PC-3 (cell line): ENCODE measurements at regions not wholly inside any gene's neighbourhood (a gene's known extent, or its start where the extent isn't known, plus 50 kb on each side); places are given as distances from the start of the nearest gene placed in this dataset.

Source experiments
- ATAC-seq: fragments of 200-7000 bp; cut with Tn5 transposase; 2 replicates; pipeline ENCODE4 v1.9.1; 2020; ENCODE audit warnings: mild to moderate bottlenecking, moderate library complexity
- BruUV-seq: library from RNA; stranded (reverse); fragments of 400-500 nt; replicated peaks from 2 replicates; lab custom pipeline; 2021; lab: Mats Ljungman, UMichigan
- CTCF ChIA-PET: fragments of 300-600 bp; sonication (Branson Sonifier 250); formaldehyde crosslinking; loops from one replicate; lab custom pipeline; 2022; ENCODE audit warnings: antibody characterized with exemption; lab: Charles Lee
- POLR2A ChIA-PET: fragments of 300-600 bp; sonication (Branson Sonifier 250); formaldehyde crosslinking; loops from one replicate; lab custom pipeline; 2022; ENCODE audit warnings: antibody characterized with exemption; ENCODE audit not compliant: unreplicated experiment; lab: Charles Lee
- DNase-seq: peaks from one replicate; pipeline ENCODE4 v3.0.0-alpha.2; 2015
- H2AFZ ChIP-seq: fragments of 300-600 bp; sonication (generic); 2 replicates; pipeline ENCODE4 v1.6.0; 2016; ENCODE audit warnings: antibody characterized with exemption, low read length
- H3F3A ChIP-seq: fragments of 300-600 bp; sonication (generic); one replicate; pipeline ENCODE4 v1.6.0; 2017; ENCODE audit warnings: antibody characterized with exemption, low read length, control low read depth, mild to moderate bottlenecking; ENCODE audit not compliant: unreplicated experiment
- H3K27ac ChIP-seq: fragments of 300-600 bp; sonication (generic); 2 replicates; pipeline ENCODE4 v1.5.1; 2016; ENCODE audit warnings: mild to moderate bottlenecking, low read length
- H3K27me3 ChIP-seq: fragments of 300-600 bp; sonication (generic); 2 replicates; pipeline ENCODE4 v1.6.1; 2016; ENCODE audit warnings: low read length, mixed read lengths
- H3K36me3 ChIP-seq: fragments of 300-600 bp; sonication (generic); 2 replicates; pipeline ENCODE4 v1.6.1; 2016; ENCODE audit warnings: low read depth, mixed run types, low read length, mixed read lengths
- H3K4me1 ChIP-seq: fragments of 300-600 bp; sonication (generic); 2 replicates; pipeline ENCODE4 v1.5.1; 2016; ENCODE audit warnings: low read length; ENCODE audit not compliant: insufficient read depth
- H3K4me2 ChIP-seq: fragments of 300-600 bp; sonication (generic); 2 replicates; pipeline ENCODE4 v1.6.0; 2016; ENCODE audit warnings: low read length
- H3K4me3 ChIP-seq: fragments of 300-600 bp; sonication (generic); 2 replicates; pipeline ENCODE4 v1.5.1; 2016; ENCODE audit warnings: mild to moderate bottlenecking, low read length, mixed read lengths
- H3K79me2 ChIP-seq: fragments of 300-600 bp; sonication (generic); 2 replicates; pipeline ENCODE4 v1.6.1; 2017; ENCODE audit warnings: low read length, mixed read lengths
- H3K9ac ChIP-seq: fragments of 300-600 bp; sonication (generic); 2 replicates; pipeline ENCODE4 v1.6.0; 2016; ENCODE audit warnings: mild to moderate bottlenecking, low read length
- H3K9me2 ChIP-seq: fragments of 300-600 bp; sonication (generic); replicated peaks from 2 replicates; pipeline ENCODE4 v1.6.1; 2016; ENCODE audit warnings: mixed run types, low read length, mixed read lengths
- H3K9me3 ChIP-seq: fragments of 300-600 bp; sonication (generic); 2 replicates; pipeline ENCODE4 v1.6.1; 2016; ENCODE audit warnings: low read length, mixed read lengths
- H4K20me1 ChIP-seq: fragments of 300-600 bp; sonication (generic); 2 replicates; pipeline ENCODE4 v1.6.1; 2016; ENCODE audit warnings: low read length, mixed read lengths
- EZH2 ChIP-seq: fragments of 300-600 bp; sonication (generic); IDR thresholded peaks from one replicate; pipeline ENCODE4 v1.6.1; 2017; ENCODE audit warnings: antibody characterized with exemption, mild to moderate bottlenecking, low read length; ENCODE audit not compliant: unreplicated experiment
- EZH2phosphoT487 ChIP-seq: fragments of 300-600 bp; sonication (generic); IDR thresholded peaks from 2 replicates; pipeline ENCODE4 v1.6.1; 2018; ENCODE audit warnings: mild to moderate bottlenecking, antibody characterized with exemption, low read length, borderline replicate concordance
- intact Hi-C: fragments of 100-400 bp; cut with micrococcal nuclease; formaldehyde crosslinking; loops from 2 replicates; pipeline ENCODE4 v1.9.0; 2023
- TF ChIP-seq, protein P1 (sequence below): fragments of 300-600 bp; sonication (generic); conservative IDR thresholded peaks from 2 replicates; pipeline ENCODE4 v1.5.1; 2017; ENCODE audit warnings: antibody characterized with exemption, low read depth, mild to moderate bottlenecking, low read length

DNA sequence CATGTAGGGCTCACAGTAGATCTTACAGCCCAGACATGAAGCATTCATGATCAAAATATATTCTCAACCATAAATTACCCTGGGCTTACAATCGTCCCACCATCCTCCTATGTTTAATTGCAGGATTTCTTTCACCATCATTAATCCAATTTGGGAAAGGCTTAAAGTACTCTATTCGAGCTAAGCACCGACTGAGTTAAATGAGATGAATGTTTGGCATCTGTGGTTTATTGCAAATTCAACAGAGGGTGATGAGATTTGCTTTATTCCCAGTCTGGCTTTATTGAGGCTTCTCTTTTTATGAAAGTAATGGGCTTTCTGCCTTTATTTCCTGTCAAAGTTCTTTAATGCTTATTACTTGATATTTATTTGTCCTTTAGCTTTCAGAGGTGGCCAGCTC lies 159.0 kb downstream of the METTL4 start:
- H3K9me2 ChIP-seq = no peaks in the 10 kb centered on the region
- no peaks in the 10 kb centered on the region for H4K20me1 ChIP-seq
- peak overlapping the region; percentile 30; the same call in 1 of the 2 replicates for H3K9ac ChIP-seq
- no peaks in the 10 kb centered on the region for H3K36me3 ChIP-seq
- no peak for ATAC-seq
- no peak overlapping the region for H2AFZ ChIP-seq
- H3K27ac ChIP-seq = peak overlapping the region; percentile 91
- no peaks in the 10 kb centered on the region for H3K27me3 ChIP-seq
- H3K4me3 ChIP-seq = no peak overlapping the region
- H3F3A ChIP-seq = peaks cover 11% of the 10 kb centered on the region
- no peak for DNase-seq
- TF ChIP-seq EZH2phosphoT487 (no peak), EZH2 (no peak)
- ChIA-PET POLR2A (no interaction called here), CTCF (no interaction called here)
- no peaks in the 10 kb centered on the region for H3K9me3 ChIP-seq
- no peak overlapping the region for H3K4me2 ChIP-seq
- peaks cover 43% of the 10 kb centered on the region for H3K4me1 ChIP-seq
- intact Hi-C loops = loop anchor here (5.0 kb wide), 1 partner anchor 130 kb away; no protein-coding TSS in a partner anchor
- no TSS peak for BruUV-seq
- no peaks in the 10 kb centered on the region for H3K79me2 ChIP-seq

DNA sequence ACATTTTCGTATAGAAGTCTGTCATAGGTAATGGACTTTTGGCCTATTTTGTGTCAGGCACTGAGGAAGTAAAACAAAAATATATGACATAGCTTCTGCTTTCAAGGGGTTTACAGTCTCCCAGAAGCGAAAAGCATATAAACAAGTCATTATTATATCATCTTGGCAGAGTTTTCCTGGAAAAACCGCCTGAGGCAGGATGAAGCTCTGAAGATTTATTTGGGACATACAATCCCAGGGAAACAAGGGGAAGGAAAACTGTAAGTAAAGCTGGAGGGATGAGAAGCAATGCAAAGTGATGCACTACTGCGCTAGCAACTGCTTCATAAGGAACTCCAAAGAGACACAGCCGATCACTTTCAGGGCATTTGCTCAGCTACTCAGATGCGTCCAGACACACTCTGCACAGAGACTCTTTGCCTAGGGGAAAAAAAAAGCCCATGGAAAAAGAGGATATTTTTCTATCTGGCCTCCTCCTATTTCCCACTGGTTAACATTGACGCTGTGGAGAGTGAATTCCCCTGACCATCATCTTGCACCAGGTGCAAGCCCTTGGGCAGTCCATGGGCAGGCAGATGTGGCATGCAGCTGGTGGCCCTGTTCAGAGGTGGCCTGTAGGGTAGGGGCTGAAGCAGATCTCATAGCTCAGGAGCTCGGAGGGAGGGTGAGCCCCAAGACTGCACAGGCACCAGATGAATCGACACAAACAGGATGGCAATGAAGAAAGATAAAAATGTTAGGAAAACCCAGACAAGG lies 158.1 kb downstream of the METTL4 start:
- Histone ChIP-seq H3K4me3 (no peak overlapping the region), H3K27ac (peak overlapping the region; percentile 91), H3K9me3 (no peaks in the 10 kb centered on the region), H3K4me1 (peaks cover 50% of the 10 kb centered on the region), H4K20me1 (no peaks in the 10 kb centered on the region), H3K4me2 (no peak overlapping the region), H2AFZ (no peak overlapping the region), H3K27me3 (no peaks in the 10 kb centered on the region), H3K9me2 (no peaks in the 10 kb centered on the region), H3K9ac (no peak overlapping the region), H3K36me3 (no peaks in the 10 kb centered on the region), H3K79me2 (no peaks in the 10 kb centered on the region), H3F3A (peaks cover 11% of the 10 kb centered on the region)
- TF ChIP-seq EZH2 (no peak), EZH2phosphoT487 (no peak)
- TF ChIP-seq, protein P1, sequence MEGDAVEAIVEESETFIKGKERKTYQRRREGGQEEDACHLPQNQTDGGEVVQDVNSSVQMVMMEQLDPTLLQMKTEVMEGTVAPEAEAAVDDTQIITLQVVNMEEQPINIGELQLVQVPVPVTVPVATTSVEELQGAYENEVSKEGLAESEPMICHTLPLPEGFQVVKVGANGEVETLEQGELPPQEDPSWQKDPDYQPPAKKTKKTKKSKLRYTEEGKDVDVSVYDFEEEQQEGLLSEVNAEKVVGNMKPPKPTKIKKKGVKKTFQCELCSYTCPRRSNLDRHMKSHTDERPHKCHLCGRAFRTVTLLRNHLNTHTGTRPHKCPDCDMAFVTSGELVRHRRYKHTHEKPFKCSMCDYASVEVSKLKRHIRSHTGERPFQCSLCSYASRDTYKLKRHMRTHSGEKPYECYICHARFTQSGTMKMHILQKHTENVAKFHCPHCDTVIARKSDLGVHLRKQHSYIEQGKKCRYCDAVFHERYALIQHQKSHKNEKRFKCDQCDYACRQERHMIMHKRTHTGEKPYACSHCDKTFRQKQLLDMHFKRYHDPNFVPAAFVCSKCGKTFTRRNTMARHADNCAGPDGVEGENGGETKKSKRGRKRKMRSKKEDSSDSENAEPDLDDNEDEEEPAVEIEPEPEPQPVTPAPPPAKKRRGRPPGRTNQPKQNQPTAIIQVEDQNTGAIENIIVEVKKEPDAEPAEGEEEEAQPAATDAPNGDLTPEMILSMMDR = no peak
- ChIA-PET POLR2A (no interaction called here), CTCF (no interaction called here)
- BruUV-seq = no TSS peak
- ATAC-seq (no peak), DNase-seq (peak; percentile 45)
- intact Hi-C loops = loop anchor here (5.0 kb wide), 1 partner anchor 129 kb away; no protein-coding TSS in a partner anchor

DNA sequence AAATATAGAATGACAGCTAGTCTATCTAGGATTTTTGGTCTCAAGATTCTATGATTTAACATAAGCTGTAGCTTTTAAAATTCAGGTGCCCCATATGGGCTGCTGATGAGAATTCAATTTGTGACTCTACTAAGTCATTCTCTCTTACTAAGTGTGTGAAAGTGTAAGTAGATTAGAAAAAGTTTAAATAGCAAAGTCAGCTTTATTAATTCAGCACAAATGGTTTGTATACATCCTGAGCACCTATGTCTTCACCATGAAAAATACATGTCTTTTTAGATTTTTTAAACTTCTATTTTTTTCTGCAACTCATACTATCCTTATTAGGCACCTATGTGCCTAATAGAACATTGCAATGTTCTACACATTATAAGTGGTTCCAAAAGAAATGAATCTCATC lies 157.1 kb downstream of the METTL4 start:
- H3K9me2 ChIP-seq = no peaks in the 10 kb centered on the region
- no peaks in the 10 kb centered on the region for H3K27me3 ChIP-seq
- peaks cover 52% of the 10 kb centered on the region for H3K4me1 ChIP-seq
- no peaks in the 10 kb centered on the region for H3K79me2 ChIP-seq
- BruUV-seq = no TSS peak
- POLR2A ChIA-PET = no interaction called here
- H2AFZ ChIP-seq = no peak overlapping the region
- TF ChIP-seq EZH2phosphoT487 = no peak
- TF ChIP-seq, protein P1 = no peak
- no peak for TF ChIP-seq EZH2
- H3K9me3 ChIP-seq = no peaks in the 10 kb centered on the region
- CTCF ChIA-PET = no interaction called here
- H4K20me1 ChIP-seq = no peaks in the 10 kb centered on the region
- no peaks in the 10 kb centered on the region for H3K36me3 ChIP-seq
- ATAC-seq (no peak), DNase-seq (no peak)
- no peak overlapping the region for H3K4me3 ChIP-seq
- intact Hi-C loops = loop anchor here (5.0 kb wide), 1 partner anchor 128 kb away; no protein-coding TSS in a partner anchor
- no peak overlapping the region for H3K9ac ChIP-seq
- H3K27ac ChIP-seq = no peak overlapping the region
- H3K4me2 ChIP-seq = no peak overlapping the region
- H3F3A ChIP-seq = peaks cover 11% of the 10 kb centered on the region
